HuH-7.5 (cell line): ENCODE measurements at regions not wholly inside any gene's neighbourhood (a gene's known extent, or its start where the extent isn't known, plus 50 kb on each side); places are given as distances from the start of the nearest gene placed in this dataset.

Experiments used
- DNase-seq: peaks from one replicate; pipeline ENCODE4 v3.0.0; 2011; ENCODE audit warnings: low spot score

- no peak for DNase-seq
Observed at GRCh38 chr5:68161156-68161555, 54.4 kb upstream of the PIK3R1 start.

GRCh38 chr5:68159224-68159951 lies 56.2 kb upstream of the PIK3R1 start:
- DNase-seq = no peak

GRCh38 chr5:68155940-68156339 lies 59.6 kb upstream of the PIK3R1 start:
- DNase-seq = no peak

GRCh38 chr5:68154119-68154857 lies 61.3 kb upstream of the PIK3R1 start:
- DNase-seq = no peak

GRCh38 chr5:68151812-68152211 lies 63.7 kb upstream of the PIK3R1 start:
- no peak for DNase-seq

- no peak for DNase-seq
Observed at GRCh38 chr5:68149189-68149588, 66.4 kb upstream of the PIK3R1 start.

GRCh38 chr5:68148096-68148495 lies 67.5 kb upstream of the PIK3R1 start:
- DNase-seq = no peak

- DNase-seq = no peak
Observed at GRCh38 chr5:68147659-68148058, 67.9 kb upstream of the PIK3R1 start.

- no peak for DNase-seq
Observed at GRCh38 chr5:68141494-68141893, 74.1 kb upstream of the PIK3R1 start.

- no peak for DNase-seq
Observed at GRCh38 chr5:68140763-68141162, 74.8 kb upstream of the PIK3R1 start.

- DNase-seq = no peak
Observed at GRCh38 chr5:68139611-68140441, 75.7 kb upstream of the PIK3R1 start.

- no peak for DNase-seq
Observed at GRCh38 chr5:68137511-68138140, 77.9 kb upstream of the PIK3R1 start.

GRCh38 chr5:68134669-68135313 lies 80.8 kb upstream of the PIK3R1 start:
- no peak for DNase-seq

- no peak for DNase-seq
Observed at GRCh38 chr5:68134033-68134668, 81.4 kb upstream of the PIK3R1 start.

- DNase-seq = no peak
Observed at GRCh38 chr5:68130253-68130652, 85.3 kb upstream of the PIK3R1 start.

GRCh38 chr5:68129364-68129763 lies 86.2 kb upstream of the PIK3R1 start:
- DNase-seq = no peak

GRCh38 chr5:68126886-68127285 lies 88.7 kb upstream of the PIK3R1 start:
- DNase-seq = no peak

GRCh38 chr5:68122439-68123328 lies 92.9 kb upstream of the PIK3R1 start:
- no peak for DNase-seq

- no peak for DNase-seq
Observed at GRCh38 chr5:68116868-68117411, 98.6 kb upstream of the PIK3R1 start.

GRCh38 chr5:68116408-68116807 lies 99.1 kb upstream of the PIK3R1 start:
- DNase-seq = no peak
